Dermis blood vessel endothelial cell (primary cell): ENCODE measurements at regions not wholly inside any gene's neighbourhood (a gene's known extent, or its start where the extent isn't known, plus 50 kb on each side); places are given as distances from the start of the nearest gene placed in this dataset.

Experiments
- DNase-seq: peaks from one replicate; pipeline ENCODE4 v3.0.0; 2010

DNA sequence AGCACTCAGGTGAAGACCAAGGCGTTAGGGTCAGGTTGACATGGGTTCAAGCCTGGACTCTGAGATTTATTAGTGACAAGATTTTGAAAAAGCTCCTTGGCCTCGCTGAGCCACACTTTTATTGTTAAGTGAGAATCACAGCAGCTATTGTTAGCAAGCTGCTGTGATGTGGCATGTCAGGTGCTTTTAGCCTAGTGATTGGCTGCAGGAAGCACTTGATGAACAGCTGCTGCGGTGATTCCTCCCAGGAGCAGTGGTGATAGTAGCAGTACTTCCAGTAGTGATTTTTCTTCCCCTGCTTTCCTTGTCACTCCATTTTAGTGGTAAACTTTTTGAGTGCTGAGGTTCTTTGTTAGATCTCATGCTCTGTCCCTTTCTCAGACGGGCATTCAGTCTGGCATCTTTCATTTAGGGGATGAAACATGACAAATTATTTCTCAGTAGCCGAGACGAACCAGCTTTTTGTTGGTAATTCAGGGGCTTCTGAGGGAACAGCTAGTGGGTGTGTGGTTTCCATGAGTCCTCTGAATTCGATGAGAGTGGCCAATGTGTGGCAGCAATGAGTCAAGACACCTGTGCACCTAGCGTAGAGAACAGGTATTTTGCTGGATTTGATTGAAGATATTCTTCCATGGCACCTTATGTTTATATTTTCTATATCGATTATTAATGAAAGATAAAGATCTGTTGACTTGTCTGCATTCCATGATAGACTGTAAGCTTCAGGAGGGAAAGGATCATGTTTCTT is 696.7 kb downstream of the DHX35 start:
- DNase-seq: no peak

DNA sequence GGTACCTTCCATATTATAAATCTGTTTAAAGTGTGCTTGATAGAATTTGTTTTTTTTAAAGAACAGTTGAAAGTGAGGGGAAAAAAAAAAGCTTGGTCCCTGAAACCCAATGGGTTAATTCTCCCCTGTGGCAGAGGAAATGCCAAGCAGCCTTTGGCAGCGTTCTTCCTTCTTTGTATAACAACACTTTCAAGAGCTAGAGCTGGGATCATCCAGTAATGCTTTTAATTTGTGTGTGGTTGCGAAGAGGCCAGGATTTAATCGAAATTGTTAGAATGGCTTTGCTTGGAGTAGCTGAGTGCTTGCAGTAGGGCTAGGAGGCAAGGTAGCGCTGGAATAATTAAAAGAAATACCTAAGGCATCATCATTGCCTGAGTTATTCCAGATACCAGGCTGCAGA is 692.0 kb downstream of the DHX35 start:
- no peak for DNase-seq

DNA sequence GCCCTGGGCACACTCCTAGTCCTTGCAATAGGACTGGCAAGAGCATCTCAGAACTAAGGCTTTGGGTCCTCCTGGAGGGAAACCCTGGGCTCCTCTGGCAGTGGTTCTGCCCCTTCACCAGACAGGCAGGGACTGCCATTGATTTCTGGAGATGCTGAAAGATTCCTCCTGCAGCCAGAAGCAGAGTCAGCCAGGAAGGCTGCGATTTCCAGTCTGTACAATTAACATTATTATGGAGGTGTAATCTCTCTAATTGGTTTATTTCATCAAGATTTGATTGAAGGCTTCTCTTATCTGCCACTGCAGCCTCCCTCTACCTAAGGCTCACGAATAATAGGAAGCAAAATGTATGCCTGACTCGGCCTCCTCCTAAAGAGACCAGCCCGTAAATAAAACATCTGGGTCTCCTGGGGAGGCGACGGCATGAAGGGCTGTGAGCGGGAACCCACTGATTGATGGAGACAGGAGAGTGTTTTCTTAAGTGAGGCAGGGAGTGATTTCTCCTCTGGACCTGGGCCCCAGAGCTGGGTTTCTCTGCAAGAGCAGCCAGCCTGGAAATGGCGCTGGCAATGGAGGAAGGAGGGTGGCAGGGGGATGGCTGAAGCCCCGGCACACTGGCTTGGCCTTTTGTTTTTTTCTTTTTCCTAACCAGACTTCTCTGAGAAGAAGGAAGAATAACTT is 689.6 kb downstream of the DHX35 start:
- no peak for DNase-seq

DNA sequence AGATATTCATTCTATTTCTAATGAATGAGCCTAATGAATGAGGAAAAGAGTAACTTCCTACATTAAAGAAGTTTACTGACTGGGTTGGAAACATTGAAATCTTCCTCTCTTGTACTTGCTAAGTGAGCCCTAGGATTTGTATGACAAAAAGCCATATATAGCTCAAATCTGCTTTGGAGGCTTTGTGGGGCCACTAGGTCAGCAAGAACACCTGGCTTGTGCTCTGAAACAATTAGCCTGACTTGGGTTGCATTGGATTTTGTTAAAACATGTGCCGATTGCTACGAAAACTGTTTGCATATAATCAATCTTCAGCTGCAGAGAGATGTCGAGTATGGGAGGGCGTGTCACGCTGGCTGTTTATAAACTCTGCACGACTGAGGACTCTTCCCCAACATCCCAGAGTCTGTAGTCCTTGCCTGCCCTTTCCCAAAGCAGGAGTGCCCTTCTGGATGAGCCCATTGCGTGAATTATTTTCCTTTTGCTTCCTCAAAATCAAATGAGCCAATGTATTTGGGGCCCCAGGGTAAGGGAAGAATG is 684.8 kb downstream of the DHX35 start:
- DNase-seq: no peak

DNA sequence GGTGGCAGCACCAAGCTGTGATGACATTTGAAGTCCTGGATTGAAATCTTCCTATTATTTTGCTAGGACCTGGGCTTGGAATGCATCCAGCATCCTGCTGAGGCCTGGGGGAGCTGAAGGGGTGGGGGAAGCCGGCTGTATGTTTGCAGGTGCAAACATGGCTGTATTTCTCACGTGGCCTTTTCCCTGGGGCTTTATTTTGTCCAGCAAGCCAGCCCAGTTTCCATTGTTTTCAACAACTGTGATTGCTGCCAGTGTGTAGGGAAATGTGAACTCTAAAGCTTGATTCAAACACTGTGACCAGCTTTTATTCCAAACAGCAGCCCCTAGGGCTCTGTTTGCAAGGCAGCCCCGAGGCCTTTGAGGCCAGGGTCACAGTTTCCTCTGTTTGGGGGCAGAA is 683.0 kb downstream of the DHX35 start:
- DNase-seq: peak; percentile 62

DNA sequence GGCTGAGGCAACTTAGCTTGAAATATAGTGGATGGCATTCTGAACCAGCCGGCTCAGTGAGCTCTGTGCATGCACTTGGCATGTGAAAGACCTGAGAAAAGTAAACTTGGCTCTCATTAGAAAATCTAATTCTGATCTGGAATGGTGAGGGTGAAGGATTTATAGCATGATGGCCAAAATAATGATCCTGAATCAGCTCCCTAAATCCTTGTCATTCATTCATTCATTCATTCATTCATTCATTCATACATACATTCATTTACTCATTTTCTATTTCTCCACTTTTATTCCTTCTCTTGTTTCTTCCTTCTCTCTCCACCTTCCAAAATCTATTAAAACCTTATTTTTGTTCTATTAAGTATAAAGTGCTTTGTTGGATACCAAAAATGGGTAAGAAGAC is 681.1 kb downstream of the DHX35 start:
- DNase-seq: no peak

DNA sequence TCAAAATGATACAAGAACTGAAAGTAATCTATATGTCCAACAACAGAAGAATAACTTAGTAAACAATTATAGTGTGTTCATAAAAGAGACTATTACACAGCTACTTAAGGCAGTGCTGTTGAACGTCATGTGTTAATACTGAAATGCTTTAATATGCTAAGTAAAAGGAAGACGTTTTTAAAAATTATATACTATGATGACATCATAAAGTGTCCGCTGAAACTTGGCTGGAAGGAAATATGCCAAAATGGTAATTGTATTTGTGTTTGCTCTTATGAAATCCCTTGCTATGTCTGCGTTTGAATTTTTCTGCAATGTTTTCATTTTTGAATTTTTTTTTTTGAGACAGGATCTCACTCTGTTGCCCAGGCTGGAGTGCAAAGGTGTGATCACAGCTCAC is 679.3 kb downstream of the DHX35 start:
- DNase-seq: no peak

DNA sequence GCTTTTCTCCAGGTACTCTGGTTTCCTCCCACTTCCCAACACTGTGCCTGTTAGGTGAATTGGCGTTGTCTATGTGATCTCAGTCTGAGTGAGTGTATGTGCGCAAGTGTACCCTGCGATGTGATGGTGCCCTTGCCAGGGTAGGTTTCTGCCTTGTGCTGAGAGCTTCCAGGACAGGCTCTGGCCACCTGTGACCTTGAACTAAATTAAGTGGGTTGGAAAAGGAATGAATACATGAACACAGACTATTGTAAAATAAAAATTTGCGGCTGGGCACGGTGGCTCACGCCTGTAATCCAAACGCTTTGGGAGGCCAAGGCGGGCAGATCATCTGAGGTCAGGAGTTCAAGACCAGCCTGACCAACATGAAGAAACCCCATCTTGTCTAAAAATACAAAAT is 678.0 kb downstream of the DHX35 start:
- DNase-seq: no peak

DNA sequence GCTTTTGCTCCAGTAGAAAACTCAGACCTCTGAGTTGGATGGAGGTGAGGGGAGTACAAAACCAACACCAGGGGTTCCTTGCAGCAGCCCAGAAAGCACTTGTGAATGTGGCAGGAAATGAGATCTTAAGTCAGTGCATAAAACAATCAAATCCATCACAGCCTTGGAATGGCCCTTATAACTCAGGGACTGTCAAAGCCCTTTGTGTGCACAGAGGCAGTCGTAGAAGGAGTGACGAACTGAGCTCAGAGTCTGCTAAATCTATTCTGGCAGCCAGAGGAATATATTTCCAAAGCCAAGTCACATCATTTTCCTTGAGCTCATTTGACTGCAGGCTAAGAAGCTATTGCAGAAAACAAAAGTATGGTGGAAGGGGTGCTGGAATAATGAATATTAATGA is 676.6 kb downstream of the DHX35 start:
- no peak for DNase-seq

DNA sequence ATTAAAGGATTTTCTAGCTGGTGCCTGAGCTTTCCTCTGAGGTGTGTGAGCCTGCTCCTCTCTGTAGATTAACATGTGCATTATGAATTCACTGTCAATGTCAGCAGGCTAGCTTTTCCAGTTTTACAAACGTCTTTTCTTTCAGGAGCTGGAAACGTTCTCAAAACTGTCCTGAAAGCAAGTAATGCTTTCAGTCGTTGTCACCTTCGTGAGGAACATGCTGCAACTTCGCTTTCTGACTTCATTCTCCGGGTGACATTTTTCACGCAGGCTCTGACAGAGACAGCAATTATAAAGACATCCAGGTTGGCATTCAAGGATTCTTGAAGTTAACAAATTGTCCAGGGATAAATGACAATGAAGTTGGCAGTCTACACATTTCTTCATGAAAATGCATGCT is 671.5 kb downstream of the DHX35 start:
- DNase-seq: no peak

DNA sequence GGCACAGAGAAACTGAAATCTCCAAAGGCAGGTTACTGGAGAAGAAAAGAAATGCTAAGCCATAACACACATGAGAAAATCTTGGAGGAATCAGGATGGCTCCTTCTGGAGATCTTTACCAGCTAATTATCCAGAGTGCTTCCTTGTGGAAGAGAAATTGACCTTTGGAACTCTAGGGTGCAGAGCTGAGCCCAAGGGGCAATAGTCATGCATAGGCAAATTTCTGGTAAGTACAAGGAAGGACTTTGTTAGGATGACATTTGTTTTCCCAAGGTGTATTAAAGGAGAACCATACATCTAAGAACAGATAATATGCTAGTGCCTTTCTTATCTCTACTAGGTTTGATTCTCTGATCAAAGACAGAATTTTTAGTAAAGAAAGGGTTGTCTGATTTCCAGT is 670.6 kb downstream of the DHX35 start:
- DNase-seq: no peak

DNA sequence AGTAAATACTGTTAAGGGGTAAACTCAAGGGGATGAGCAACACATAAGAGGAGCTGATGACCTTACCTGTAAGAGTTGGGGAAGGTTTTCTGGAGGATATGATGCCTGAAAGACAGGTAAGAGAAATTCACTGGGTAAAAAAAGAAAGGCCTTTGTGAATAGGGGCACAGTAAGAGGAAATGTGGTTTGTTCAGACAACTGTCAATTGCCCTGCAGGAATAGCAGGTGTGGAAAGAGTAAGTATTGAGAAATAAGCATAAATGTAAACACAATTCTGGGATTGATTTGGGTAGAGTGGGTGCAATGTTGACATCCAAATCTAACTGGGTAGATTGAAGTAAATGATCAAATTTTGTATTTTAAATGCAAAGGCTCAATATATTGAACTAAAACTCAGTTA is 670.0 kb downstream of the DHX35 start:
- no peak for DNase-seq

DNA sequence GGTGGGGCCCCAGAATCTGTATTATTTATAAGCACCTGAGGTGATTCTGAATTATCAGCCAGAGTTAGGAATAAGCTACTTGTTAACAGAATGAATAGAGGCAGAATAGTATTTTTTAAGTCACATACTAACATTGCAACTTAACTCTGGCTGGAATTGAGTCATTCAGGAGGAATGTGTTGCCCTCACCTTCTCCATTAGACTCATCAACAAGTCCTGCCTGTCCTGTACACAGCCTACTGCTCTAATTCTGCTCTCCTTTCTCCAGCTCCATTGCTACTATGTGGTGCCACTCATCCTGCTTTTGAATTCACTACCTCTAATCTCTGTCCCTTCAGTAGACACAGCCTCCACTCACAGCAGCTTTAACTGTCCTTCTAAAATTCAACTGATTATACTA is 669.4 kb downstream of the DHX35 start:
- no peak for DNase-seq

DNA sequence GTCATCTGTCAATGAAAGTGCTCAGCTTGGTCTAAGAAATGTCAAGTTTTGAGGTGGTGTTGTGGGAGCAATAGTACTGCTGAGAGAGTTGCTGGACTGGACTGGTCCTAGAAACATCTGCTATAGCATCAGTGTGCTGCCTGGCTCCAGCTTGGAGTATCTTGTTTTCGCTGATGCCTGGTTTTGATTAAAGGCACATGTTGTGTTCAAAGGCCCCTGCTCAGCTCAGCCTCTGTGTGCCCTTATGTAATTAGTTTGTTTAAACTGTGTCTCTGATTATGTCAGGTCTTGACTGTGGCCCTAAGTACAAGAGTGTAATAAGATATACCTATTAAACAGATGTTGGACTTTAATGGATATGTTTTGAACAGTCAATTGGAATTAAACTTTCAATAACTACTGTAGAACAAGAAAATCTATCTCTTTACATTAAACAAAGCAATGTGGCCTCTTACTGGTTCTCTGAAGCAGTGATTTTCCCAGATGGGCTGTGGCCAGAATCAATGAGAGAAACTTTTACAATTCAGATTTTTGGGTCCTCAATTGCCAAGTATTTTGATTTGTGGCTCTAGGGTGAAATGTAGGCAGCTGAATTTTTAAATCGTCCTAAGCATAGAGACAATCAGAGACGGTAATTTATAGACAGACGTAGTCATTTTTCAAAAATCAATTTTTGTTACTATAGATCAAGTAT is 668.2 kb downstream of the DHX35 start:
- no peak for DNase-seq

DNA sequence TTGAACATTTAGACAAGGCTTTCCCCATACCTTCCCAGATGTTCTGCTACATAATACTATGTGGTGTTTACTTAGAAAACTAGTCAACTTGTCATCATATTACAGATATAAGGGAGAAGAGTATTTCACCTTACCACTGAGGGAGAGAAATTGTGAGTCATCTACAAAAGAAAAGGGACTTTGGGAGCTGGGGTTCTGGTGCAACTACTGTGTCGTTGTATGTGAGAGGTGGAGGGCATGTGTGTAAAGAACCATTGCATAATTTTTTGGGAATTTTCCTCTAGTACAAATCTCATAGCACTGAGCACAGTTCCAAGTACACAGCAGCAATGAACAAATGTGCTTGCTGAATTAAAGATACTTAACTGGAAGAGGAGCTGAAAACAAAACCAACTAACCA is 665.6 kb downstream of the DHX35 start:
- DNase-seq: no peak

DNA sequence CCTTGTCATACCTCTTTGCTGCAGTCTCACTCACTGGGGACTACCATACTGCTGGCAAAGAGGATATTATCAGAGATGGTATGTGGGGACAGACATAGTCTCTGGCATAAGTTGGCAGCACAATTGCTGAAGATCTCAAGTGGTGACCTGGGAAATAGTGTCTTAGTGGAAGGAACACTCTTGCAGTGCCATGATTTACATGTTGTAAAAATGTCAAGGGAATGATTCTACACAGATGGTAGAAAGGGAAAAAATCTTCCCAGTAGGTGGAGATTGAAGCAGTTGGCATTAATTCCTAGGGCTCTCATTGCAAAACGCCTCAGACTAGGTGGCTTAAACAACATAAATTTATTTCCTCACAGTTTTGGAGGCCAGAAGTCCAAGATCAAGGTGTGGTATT is 662.2 kb downstream of the DHX35 start:
- no peak for DNase-seq

DNA sequence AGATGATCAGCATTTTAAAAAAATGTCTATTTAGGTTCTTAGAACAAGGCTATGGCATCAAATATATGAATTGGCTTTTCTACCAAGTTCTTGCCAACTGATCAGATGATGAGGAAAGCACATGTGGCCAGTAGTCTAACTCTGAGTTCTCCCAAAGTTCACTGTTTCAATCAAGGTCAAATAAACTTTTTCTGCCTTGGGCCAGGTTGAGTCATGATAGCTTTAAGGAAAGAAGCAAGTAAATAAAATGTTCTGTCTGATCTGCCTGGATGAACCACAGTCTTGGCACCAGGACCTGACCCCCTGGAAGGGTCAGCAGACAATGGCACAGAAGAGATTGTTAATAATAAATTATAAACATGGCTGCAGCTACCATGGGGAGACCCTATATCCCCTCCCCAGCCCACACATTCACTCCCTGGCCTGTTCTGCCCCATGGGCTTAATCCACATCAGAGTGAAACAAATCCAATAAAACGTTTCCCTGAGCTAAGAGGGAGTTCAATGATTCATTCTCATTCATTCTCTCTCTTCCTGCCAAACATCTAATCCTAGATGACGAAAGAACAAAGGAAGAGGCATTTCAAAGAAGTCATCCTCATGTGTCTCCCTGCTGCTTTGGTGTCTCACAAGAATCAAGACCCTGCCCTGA is 661.6 kb downstream of the DHX35 start:
- no peak for DNase-seq

DNA sequence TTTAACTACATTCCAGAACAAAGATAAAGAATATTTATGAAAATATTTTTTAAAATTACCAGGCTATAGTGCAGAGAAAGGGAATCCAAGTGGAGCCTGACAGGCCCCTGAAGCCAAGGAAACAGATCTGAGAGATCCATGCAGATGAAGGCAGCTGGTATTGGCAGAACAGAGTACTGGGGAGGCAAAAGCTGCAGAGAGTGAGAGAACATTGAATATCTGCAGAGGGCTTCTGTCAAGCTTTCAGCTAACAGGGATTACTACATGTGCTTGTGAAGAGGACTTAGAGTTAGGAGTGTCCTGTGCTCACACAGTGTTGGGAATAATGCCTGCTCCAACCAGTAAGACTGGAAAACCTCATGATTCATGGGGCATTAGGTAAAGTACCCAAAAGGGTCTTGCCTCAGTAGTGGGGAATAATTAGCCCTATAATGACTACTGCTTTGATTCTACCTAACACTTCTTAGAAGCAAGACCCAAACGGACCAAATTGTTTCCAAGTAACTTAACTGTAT is 657.2 kb downstream of the DHX35 start:
- DNase-seq: no peak

DNA sequence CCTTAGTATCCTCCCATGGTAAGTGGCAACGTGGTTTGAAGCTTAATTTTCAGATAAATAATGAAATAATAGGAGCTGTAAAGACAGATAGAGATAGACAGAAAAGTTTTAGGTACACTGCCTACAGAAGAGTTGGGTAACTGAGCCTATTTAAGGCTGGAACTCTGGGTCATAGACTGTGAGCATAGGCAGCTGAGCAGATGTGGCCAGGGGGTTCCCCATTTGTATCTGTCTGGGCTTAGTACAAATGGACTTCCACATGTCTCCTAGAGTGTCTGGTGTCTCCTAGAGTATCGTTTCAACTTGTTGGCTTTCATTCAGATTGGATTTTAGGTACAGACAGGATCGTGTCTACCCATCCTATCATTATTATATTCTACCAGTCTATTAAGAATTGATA is 649.8 kb downstream of the DHX35 start:
- no peak for DNase-seq

DNA sequence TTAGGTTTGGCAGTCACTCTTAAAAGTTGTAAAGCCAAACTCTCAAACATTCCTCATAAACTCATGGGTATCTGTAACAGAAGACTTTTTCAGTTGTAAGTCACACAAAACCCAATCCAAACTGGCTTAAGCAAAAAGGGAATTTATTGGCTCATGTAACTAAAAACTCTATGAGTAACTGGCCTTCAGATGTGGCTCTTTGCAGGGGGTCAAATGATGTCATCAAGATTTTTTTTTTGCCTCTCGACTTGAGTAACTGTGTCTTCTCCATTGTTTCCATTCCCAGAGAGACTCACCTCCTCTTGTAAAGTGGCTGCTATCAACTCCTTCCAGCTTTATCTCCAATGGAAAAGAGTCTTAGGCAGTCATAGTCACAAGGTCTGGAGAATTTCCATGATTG is 645.0 kb downstream of the DHX35 start:
- no peak for DNase-seq

DNA sequence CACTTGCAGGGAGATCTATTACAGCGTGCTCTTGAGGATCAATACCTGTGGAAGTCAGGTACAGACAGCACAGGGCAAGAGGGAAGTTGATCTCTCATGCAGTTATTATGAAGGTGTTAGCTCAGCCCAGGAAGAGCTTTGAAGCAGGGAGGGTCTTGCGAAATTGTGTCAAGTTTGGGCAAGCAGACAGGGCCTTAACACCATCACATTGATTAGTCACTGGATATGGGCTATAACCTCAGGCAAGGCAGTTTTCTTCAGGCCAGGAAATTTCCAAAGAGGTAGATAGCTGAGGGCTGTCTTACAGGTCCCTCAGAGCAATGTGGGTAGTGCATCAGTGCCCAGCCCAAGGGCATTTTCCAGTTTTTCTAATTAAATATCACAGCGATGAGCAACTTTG is 643.8 kb downstream of the DHX35 start:
- no peak for DNase-seq

DNA sequence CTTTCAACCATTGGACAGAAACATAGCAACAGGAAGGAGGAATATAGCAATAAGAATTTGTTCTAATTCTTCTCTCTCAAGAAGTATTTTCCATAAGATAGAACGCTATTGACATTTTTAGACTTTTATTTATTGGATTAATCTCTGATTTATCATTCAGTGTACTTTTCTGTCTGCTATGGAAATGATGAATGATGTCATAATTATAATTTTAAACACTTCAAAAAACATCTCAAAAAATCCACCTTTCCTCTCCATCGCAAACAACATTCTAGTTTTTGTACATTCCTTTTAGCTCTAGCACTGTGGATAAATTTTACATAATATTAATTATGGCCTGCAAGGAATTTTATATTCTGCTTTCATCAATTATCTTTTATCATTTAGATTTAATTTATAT is 643.2 kb downstream of the DHX35 start:
- DNase-seq: no peak

DNA sequence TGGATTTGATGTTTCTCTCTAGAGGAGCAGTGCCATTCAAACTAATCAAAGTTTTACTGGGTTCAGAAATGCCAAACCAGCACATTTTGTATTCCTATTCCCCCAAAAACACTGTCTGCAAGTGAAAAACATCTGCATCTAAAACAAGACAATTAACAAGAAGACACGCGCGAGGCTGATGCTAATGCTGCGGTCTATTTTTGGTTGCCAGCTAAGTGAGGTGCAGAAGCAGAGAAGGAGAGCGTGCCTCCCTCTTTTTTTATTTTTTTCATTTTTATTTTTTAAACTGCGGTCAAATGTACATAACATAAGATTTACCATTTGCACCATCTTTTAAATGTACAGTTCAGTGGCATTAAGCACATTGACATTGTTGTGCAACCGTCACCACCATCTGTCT is 641.1 kb downstream of the DHX35 start:
- DNase-seq: no peak
